ENCODE measurements at regions not wholly inside any gene's neighbourhood (a gene's known extent, or its start where the extent isn't known, plus 50 kb on each side); places are given as distances from the start of the nearest gene placed in this dataset.
"Not testable (repeated sequence)": the region's sequence is repeated elsewhere in the genome, so short reads cannot be mapped to it uniquely, and the experiment has no call there.

DNA sequence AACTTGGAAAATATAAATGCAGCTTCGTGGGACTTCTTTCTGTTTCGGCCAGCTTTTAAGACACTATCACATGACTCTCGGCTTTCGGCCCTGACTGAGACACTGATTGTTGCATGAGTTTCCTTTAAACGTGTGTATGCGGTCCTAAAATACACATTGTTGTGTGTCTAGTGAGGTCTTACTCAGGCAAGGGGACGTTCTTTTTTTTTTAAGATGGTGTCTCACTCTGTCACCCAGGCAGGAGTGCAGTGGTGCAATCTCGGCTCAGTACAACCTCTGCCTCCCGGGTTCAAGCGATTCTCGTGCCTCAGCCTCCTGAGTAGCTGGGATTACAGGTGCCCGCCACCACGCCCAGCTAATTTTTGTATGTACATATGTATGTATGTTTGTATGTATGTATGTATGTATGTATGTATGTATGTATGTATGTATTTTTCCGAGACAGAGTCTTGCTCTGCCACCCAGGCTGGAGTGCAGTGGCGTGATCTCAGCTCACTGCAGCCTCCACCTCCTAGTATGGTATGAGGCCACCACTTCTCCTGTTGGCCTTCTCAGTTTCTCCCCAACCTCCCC, 63.2 kb upstream of the PHLPP1 start:
- H3K9me3 Mint-ChIP-seq; intact Hi-C loops (cut with micrococcal nuclease); DNase-seq (ENCODE audit: low spot score); H3K27ac Mint-ChIP-seq; H3K4me1 Mint-ChIP-seq (ENCODE audit: low read depth); H3K36me3 Mint-ChIP-seq (ENCODE audit: low read depth); H3K4me3 Mint-ChIP-seq; H3K27me3 Mint-ChIP-seq (ENCODE audit: insufficient read depth): not testable (repeated sequence)

DNA sequence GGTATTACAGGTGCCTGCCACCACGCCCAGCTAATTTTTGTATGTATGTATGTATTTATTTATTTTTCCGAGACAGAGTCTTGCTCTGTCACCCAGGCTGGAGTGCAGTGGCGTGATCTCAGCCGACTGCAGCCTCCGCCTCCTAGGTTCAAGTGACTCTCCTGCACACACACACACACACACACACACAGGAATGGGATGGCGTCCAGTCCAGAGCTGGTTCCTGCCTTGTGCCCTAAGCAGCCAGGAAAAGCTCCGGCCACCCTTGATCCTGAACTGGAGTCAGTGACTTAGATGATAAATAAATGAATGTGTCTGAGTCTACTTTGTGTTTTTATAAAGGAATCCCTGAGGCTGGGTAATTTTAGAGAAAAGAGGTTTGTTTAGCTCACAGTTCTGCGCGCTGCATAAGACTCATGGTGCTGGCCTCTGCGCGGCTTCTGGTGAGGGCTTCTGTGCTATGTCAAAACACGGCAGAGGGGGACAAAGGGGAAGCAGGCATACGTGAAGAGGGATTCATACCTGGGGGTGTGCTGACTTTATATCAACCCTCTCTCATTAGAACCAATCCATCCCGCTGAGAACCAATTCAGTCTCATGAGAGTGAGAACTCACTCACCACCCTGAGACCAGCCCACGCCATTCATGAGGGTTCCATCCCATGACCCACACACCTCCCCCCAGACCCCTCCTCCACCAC, 59.7 kb upstream of the PHLPP1 start:
- intact Hi-C loops (cut with micrococcal nuclease), result no loop called here
- no peaks in the 10 kb centered on the region for H3K4me1 Mint-ChIP-seq (ENCODE audit: low read depth)
- H3K4me3 Mint-ChIP-seq, result no peak overlapping the region
- no peak for DNase-seq (ENCODE audit: low spot score)
- peaks cover 4% of the 10 kb centered on the region for H3K27me3 Mint-ChIP-seq (ENCODE audit: insufficient read depth)
- no peak overlapping the region for H3K27ac Mint-ChIP-seq
- no peaks in the 10 kb centered on the region for H3K9me3 Mint-ChIP-seq
- H3K36me3 Mint-ChIP-seq (ENCODE audit: low read depth), result no peaks in the 10 kb centered on the region

DNA sequence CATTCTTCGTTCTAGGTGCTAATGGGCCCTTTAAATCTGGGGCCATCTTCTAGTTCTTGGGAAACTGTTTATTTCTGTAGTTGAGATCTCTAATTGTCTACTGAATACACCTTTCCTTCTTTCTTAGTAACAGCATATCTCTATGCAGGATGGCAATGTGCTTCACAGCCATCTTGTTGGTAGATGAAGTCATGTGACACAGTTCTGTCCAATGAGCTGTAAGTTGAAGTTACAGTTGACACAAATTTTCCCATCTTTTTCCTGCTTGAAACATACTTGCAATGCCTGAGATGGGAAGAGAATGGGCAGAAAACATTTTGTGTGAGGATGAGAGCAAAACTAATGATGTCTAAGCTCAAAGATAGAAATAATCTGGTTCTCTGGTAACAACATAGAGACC, 57.3 kb upstream of the PHLPP1 start:
- DNase-seq (ENCODE audit: low spot score), result no peak
- intact Hi-C loops (cut with micrococcal nuclease), result no loop called here
- Mint-ChIP-seq H3K9me3 (no peaks in the 10 kb centered on the region), H3K4me3 (no peak overlapping the region), H3K4me1 (ENCODE audit: low read depth) (peaks cover 11% of the 10 kb centered on the region), H3K27me3 (ENCODE audit: insufficient read depth) (peaks cover 8% of the 10 kb centered on the region), H3K27ac (no peak overlapping the region), H3K36me3 (ENCODE audit: low read depth) (no peaks in the 10 kb centered on the region)

- intact Hi-C loops (cut with micrococcal nuclease), result no loop called here
- peaks cover 8% of the 10 kb centered on the region for H3K27me3 Mint-ChIP-seq (ENCODE audit: insufficient read depth)
- H3K36me3 Mint-ChIP-seq (ENCODE audit: low read depth), result no peaks in the 10 kb centered on the region
- peaks cover 20% of the 10 kb centered on the region for H3K4me1 Mint-ChIP-seq (ENCODE audit: low read depth)
- H3K4me3 Mint-ChIP-seq, result no peak overlapping the region
- H3K27ac Mint-ChIP-seq, result no peak overlapping the region
- DNase-seq (ENCODE audit: low spot score), result no peak
- no peaks in the 10 kb centered on the region for H3K9me3 Mint-ChIP-seq
These were observed 55.6 kb upstream of the PHLPP1 start for GRCh38 chr18:62659698-62660097.

DNA sequence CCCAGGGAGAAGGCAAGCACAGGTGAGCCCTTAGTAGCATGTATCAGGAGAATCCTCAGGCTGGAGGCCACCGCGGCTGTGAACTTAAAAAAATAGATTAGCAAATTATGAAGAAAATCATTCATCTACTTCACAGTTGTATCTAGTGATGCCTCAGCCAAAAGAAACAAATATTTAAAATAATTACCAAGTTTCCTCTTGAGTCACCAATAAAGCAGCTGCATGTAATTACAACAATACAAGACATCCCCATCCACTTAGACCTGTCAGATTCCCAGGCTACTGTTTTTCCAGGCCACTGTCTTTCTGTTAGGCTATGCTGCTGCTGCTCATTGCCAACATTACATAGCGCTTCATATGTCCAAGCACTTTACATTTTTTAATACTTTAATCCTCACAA, 54.6 kb upstream of the PHLPP1 start:
- Mint-ChIP-seq H3K4me3 (no peak overlapping the region), H3K27ac (no peak overlapping the region), H3K4me1 (ENCODE audit: low read depth) (peaks cover 20% of the 10 kb centered on the region), H3K27me3 (ENCODE audit: insufficient read depth) (peaks cover 7% of the 10 kb centered on the region), H3K9me3 (no peaks in the 10 kb centered on the region), H3K36me3 (ENCODE audit: low read depth) (no peaks in the 10 kb centered on the region)
- no peak for DNase-seq (ENCODE audit: low spot score)
- intact Hi-C loops (cut with micrococcal nuclease), result no loop called here

DNA sequence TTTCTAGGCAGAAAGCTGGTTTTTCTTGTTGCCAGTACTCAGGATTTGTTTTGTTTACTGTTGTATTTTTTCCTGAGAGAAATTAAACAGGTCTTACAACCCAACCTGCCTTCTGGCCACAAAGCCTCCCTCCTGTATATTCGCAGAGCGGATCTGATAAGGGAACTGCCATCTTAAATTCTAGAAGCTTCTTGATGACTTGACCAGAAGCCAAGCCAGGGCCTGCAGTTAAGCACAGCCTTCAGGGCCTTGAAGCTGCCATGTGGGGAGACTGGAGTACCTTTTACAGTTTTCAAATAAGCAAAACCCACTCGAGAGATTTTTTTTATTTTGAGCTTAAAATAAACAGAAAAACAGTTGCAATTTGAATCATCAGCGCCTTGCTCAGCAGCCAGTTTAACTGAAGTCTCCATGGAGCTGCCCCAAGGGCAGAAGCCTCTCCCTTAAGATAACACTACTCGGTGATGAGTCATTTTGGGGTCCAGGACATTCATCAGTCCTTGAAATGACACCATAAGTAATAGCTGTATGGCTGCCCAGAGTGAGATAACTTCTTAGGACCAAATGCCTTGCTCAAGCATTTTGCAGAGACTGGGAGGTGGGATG, 51.5 kb upstream of the PHLPP1 start:
- H3K4me3 Mint-ChIP-seq, result no peak overlapping the region
- DNase-seq (ENCODE audit: low spot score), result no peak
- intact Hi-C loops (cut with micrococcal nuclease), result no loop called here
- H3K4me1 Mint-ChIP-seq (ENCODE audit: low read depth), result peaks cover 20% of the 10 kb centered on the region
- H3K27ac Mint-ChIP-seq, result no peak overlapping the region
- H3K9me3 Mint-ChIP-seq, result no peaks in the 10 kb centered on the region
- no peaks in the 10 kb centered on the region for H3K36me3 Mint-ChIP-seq (ENCODE audit: low read depth)
- H3K27me3 Mint-ChIP-seq (ENCODE audit: insufficient read depth), result peaks cover 4% of the 10 kb centered on the region

GRCh38 chr18:62664414-62664813, 50.9 kb upstream of the PHLPP1 start:
- no peak overlapping the region for H3K27ac Mint-ChIP-seq
- DNase-seq (ENCODE audit: low spot score), result no peak
- H3K27me3 Mint-ChIP-seq (ENCODE audit: insufficient read depth), result peaks cover 4% of the 10 kb centered on the region
- H3K9me3 Mint-ChIP-seq, result no peaks in the 10 kb centered on the region
- H3K4me1 Mint-ChIP-seq (ENCODE audit: low read depth), result peaks cover 25% of the 10 kb centered on the region
- intact Hi-C loops (cut with micrococcal nuclease), result no loop called here
- H3K4me3 Mint-ChIP-seq, result no peak overlapping the region
- no peaks in the 10 kb centered on the region for H3K36me3 Mint-ChIP-seq (ENCODE audit: low read depth)

DNA sequence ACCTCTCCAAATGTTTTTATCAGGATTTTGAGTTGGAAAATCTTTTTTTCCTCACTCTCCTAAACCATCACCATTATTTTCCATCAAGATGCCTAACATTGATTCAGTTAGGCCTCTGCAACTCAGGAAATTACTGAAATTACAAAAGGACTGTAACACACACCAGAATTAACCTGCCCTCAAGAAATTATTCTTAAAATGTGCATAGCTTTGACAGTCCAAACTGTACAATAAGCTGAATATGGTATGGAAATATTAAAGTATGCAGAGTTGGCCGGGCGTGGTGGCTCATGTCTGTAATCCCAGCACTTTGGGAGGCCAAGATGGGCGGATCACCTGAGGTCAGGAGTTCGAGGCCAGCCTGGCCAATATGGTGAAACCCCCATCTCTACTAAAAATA, 50.2 kb upstream of the PHLPP1 start:
- no peak for DNase-seq (ENCODE audit: low spot score)
- Mint-ChIP-seq H3K27me3 (ENCODE audit: insufficient read depth) (peaks cover 4% of the 10 kb centered on the region), H3K36me3 (ENCODE audit: low read depth) (no peaks in the 10 kb centered on the region), H3K9me3 (no peaks in the 10 kb centered on the region), H3K4me3 (no peak overlapping the region), H3K4me1 (ENCODE audit: low read depth) (peaks cover 30% of the 10 kb centered on the region), H3K27ac (no peak overlapping the region)
- intact Hi-C loops (cut with micrococcal nuclease), result no loop called here

Data from activated T-helper 1 cell treated with anti-CD3 and anti-CD28 coated beads, Interleukin-12 subunit alpha, Interleukin-12 subunit beta, Interleukin-2, Interleukin-4 antibody, amounts not matched to agents 30 ng/mL and 10 ng/mL and 1 ng/mL, durations not matched to agents 14 hours and 24 hours and 36 hours (primary cell).